ENCODE measurements at regions not wholly inside any gene's neighbourhood (a gene's known extent, or its start where the extent isn't known, plus 50 kb on each side); places are given as distances from the start of the nearest gene placed in this dataset.

DNA sequence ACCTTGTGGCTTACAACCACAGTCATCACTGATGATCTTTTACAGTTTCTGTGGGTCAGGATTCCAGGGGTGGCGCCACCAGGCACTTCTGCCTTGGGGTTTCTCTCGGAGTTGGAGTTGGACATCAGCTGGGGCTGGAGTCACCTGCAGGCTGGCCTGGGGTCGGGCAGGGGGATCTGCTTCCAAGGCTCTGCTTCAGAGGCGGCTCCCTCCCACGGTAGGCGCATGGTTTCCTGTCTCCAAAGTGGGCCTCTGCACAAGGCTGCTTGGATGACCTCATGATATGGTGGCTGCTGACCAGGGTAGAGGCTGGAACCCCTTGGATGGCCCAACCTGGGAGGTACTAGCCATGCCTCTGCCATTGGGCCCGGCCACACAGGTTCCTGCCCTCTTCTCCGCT, 170.6 kb upstream of the CIBAR2 start:
- H3K4me1 ChIP-seq (ENCODE audit: insufficient read depth, low read length), result peaks cover 20% of the 10 kb centered on the region
- no peaks in the 10 kb centered on the region for H3K9me3 ChIP-seq (ENCODE audit: low read length)
- POLR2A ChIA-PET, result no interaction called here
- H3K27me3 ChIP-seq (ENCODE audit: control insufficient read depth in 1 of 2, insufficient read depth in 2 of 2, low read length in 2 of 2), result no peaks in the 10 kb centered on the region; a peak in 2 of 5 replicates
- TF ChIP-seq PHF5A (CRISPR knock-in tag; IDR thresholded peaks at IDR 0.05; ENCODE audit: low read depth, unreplicated experiment) (no peak), CAMTA2 (CRISPR knock-in tag; IDR thresholded peaks at IDR 0.05; ENCODE audit: borderline replicate concordance) (no peak), ZNF891 (CRISPR knock-in tag; IDR thresholded peaks at IDR 0.05) (0 out of 2 replicates have a peak, but pooled peaks have one; percentile 27)
- no peak overlapping the region for H3K27ac ChIP-seq (ENCODE audit: extremely low read length, insufficient read depth, low read length)
- no peak overlapping the region for H3K4me2 ChIP-seq (ENCODE audit: low read depth, low read length)
- no peak overlapping the region for H2AFZ ChIP-seq (ENCODE audit: low read length)
- no peak overlapping the region for H3K9ac ChIP-seq (ENCODE audit: insufficient read depth, low read depth, low read length)
- H3K4me3 ChIP-seq (replicated peaks in 1 of 3; ENCODE audit: insufficient read depth in 1 of 3, low read depth in 2 of 3, low read length in 3 of 3), result no peak overlapping the region
- intact Hi-C loops (cut with micrococcal nuclease; ENCODE audit: unreplicated experiment), result no loop called here
- no peak for DNase-seq (ENCODE audit: low spot score)
- in situ Hi-C loops (cut with HindIII; ENCODE audit: extremely low pct_ligation_motif_present, low pct_unique_long_range_greater_than_20kb), result no loop called here
- CTCF ChIA-PET (ENCODE audit: low intra/inter-chr PET ratio, low total read pairs), result no interaction called here
- no peaks in the 10 kb centered on the region for H3K36me3 ChIP-seq (replicated peaks in 1 of 2; ENCODE audit: control insufficient read depth in 1 of 2, insufficient read depth in 2 of 2, low read length in 2 of 2)
- no peaks in the 10 kb centered on the region for H3K79me2 ChIP-seq (ENCODE audit: insufficient read depth, low read length)
- no TSS peak for BruUV-seq (replicated peaks)
- no peak for FAIRE-seq
- no peaks in the 10 kb centered on the region; the same call in 1 of the 2 replicates for H4K20me1 ChIP-seq (ENCODE audit: insufficient read depth, low read length)
- 92% methylated on average over 4 of the region's 8 CpGs for WGBS (ENCODE audit: low lambda C conversion rate)
- no peak for ATAC-seq

DNA sequence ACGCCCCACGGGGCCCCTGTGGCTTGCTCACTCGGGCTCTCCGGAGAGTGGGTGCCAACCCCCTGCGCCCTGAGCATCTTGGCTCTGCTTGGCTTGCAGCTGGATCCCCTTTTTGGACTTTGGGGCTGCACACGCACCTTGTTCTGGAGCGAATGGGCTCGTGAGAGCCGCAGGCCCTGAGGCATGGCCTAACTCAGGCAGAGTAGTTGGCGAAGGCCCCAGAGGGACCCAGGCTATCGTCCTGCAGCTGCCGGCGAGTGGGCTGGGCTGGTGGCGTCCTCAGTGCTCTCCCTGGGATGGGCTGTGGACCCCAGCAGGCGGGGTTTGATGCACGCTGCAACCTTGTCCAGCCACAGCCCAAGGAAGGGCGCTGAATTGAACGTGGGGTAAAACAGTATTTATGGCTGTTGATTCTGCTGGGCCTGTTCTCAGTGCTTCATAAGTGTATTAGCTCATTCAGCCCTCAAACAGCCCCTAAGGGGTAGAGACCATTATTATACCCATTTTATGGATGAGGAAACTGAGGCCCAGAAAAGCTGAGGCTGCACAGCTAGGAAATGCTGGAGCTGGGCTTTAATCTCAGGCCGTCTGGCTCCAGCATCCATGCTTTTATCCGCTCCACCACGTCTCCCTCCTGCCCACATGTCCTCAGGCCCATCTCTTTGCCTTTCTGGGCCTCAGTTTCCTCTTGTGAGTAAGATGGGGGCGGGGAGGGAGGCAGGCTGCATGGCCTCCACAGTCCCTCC, 171.2 kb upstream of the CIBAR2 start:
- ATAC-seq, result no peak
- in situ Hi-C loops (cut with HindIII; ENCODE audit: extremely low pct_ligation_motif_present, low pct_unique_long_range_greater_than_20kb) (no loop called here), intact Hi-C loops (cut with micrococcal nuclease; ENCODE audit: unreplicated experiment) (no loop called here)
- POLR2A ChIA-PET, result no interaction called here
- DNase-seq (ENCODE audit: low spot score), result no peak
- Histone ChIP-seq H3K4me1 (ENCODE audit: insufficient read depth, low read length) (peaks cover 26% of the 10 kb centered on the region), H3K27ac (ENCODE audit: extremely low read length, insufficient read depth, low read length) (no peak overlapping the region), H4K20me1 (ENCODE audit: insufficient read depth, low read length) (no peaks in the 10 kb centered on the region; the same call in 1 of the 2 replicates), H3K79me2 (ENCODE audit: insufficient read depth, low read length) (no peaks in the 10 kb centered on the region), H3K9ac (ENCODE audit: insufficient read depth, low read depth, low read length) (no peak overlapping the region), H3K4me3 (replicated peaks in 1 of 3; ENCODE audit: insufficient read depth in 1 of 3, low read depth in 2 of 3, low read length in 3 of 3) (no peak overlapping the region), H3K27me3 (ENCODE audit: control insufficient read depth in 1 of 2, insufficient read depth in 2 of 2, low read length in 2 of 2) (no peaks in the 10 kb centered on the region; a peak in 2 of 5 replicates), H3K9me3 (ENCODE audit: low read length) (no peaks in the 10 kb centered on the region), H3K36me3 (replicated peaks in 1 of 2; ENCODE audit: control insufficient read depth in 1 of 2, insufficient read depth in 2 of 2, low read length in 2 of 2) (no peaks in the 10 kb centered on the region), H2AFZ (ENCODE audit: low read length) (no peak overlapping the region), H3K4me2 (ENCODE audit: low read depth, low read length) (no peak overlapping the region)
- BruUV-seq (replicated peaks), result no TSS peak
- CTCF ChIA-PET (ENCODE audit: low intra/inter-chr PET ratio, low total read pairs), result no interaction called here
- no peak for FAIRE-seq
- 87% methylated on average over 18 of the region's 22 CpGs for WGBS (ENCODE audit: low lambda C conversion rate)
- TF ChIP-seq NRL (CRISPR knock-in tag; IDR thresholded peaks at IDR 0.05; ENCODE audit: borderline replicate concordance) (0 out of 2 replicates have a peak, but pooled peaks have one; percentile 24), ZNF30 (CRISPR knock-in tag; IDR thresholded peaks at IDR 0.05) (no peak), ZNF3 (CRISPR knock-in tag; IDR thresholded peaks at IDR 0.05) (no peak), ZMYM3 (CRISPR knock-in tag; IDR thresholded peaks at IDR 0.05) (peak; percentile 21; the same call in 1 of the 2 replicates), HIVEP1 (CRISPR knock-in tag; IDR thresholded peaks at IDR 0.05) (no peak)
- TF ChIP-seq, protein P1, sequence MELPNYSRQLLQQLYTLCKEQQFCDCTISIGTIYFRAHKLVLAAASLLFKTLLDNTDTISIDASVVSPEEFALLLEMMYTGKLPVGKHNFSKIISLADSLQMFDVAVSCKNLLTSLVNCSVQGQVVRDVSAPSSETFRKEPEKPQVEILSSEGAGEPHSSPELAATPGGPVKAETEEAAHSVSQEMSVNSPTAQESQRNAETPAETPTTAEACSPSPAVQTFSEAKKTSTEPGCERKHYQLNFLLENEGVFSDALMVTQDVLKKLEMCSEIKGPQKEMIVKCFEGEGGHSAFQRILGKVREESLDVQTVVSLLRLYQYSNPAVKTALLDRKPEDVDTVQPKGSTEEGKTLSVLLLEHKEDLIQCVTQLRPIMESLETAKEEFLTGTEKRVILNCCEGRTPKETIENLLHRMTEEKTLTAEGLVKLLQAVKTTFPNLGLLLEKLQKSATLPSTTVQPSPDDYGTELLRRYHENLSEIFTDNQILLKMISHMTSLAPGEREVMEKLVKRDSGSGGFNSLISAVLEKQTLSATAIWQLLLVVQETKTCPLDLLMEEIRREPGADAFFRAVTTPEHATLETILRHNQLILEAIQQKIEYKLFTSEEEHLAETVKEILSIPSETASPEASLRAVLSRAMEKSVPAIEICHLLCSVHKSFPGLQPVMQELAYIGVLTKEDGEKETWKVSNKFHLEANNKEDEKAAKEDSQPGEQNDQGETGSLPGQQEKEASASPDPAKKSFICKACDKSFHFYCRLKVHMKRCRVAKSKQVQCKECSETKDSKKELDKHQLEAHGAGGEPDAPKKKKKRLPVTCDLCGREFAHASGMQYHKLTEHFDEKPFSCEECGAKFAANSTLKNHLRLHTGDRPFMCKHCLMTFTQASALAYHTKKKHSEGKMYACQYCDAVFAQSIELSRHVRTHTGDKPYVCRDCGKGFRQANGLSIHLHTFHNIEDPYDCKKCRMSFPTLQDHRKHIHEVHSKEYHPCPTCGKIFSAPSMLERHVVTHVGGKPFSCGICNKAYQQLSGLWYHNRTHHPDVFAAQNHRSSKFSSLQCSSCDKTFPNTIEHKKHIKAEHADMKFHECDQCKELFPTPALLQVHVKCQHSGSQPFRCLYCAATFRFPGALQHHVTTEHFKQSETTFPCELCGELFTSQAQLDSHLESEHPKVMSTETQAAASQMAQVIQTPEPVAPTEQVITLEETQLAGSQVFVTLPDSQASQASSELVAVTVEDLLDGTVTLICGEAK (IDR thresholded peaks at IDR 0.05), result no peak
- TF ChIP-seq, protein P1 (CRISPR knock-in tag; IDR thresholded peaks at IDR 0.05), result peak; percentile 32; the same call in 1 of the 2 replicates
